KMS-11 (cell line): ENCODE measurements at regions not wholly inside any gene's neighbourhood (a gene's known extent, or its start where the extent isn't known, plus 50 kb on each side); places are given as distances from the start of the nearest gene placed in this dataset.

Experiments used
- H2AFZ ChIP-seq: fragments of 200-600 bp; sonication (generic); 2 replicates; pipeline ENCODE4 v1.6.1; 2016; ENCODE audit warnings: antibody characterized with exemption, mixed run types, low read depth
- H3K27ac ChIP-seq: fragments of 200-600 bp; sonication (generic); 2 replicates; pipeline ENCODE4 v1.6.1; 2016; ENCODE audit warnings: mild to moderate bottlenecking, mixed run types
- H3K27me3 ChIP-seq: fragments of 200-600 bp; sonication (generic); 2 replicates; pipeline ENCODE4 v1.6.1; 2017; ENCODE audit warnings: mild to moderate bottlenecking, low read depth, mixed run types, moderate library complexity; ENCODE audit not compliant: insufficient read depth
- H3K36me3 ChIP-seq: fragments of 200-600 bp; sonication (generic); 2 replicates; pipeline ENCODE4 v1.6.1; 2017; ENCODE audit warnings: mild to moderate bottlenecking, mixed run types; ENCODE audit not compliant: insufficient read depth
- H3K4me1 ChIP-seq: fragments of 200-600 bp; sonication (generic); 2 replicates; pipeline ENCODE4 v1.6.1; 2016; ENCODE audit warnings: mild to moderate bottlenecking, low read depth, mixed run types; ENCODE audit not compliant: poor library complexity, severe bottlenecking
- H3K4me2 ChIP-seq: fragments of 200-600 bp; sonication (generic); 2 replicates; pipeline ENCODE4 v1.7.0; 2016; ENCODE audit warnings: mild to moderate bottlenecking, mixed run types
- H3K4me3 ChIP-seq: fragments of 200-600 bp; sonication (generic); IDR thresholded peaks from 2 replicates; pipeline ENCODE4 v1.6.1; 2017; ENCODE audit warnings: low read depth, low read length, mixed read lengths; ENCODE audit not compliant: insufficient read depth
- H3K79me2 ChIP-seq: fragments of 200-600 bp; sonication (generic); 2 replicates; pipeline ENCODE4 v1.6.1; 2016; ENCODE audit warnings: low read depth, mixed run types; ENCODE audit not compliant: insufficient read depth
- H3K9ac ChIP-seq: fragments of 200-600 bp; sonication (generic); 2 replicates; pipeline ENCODE4 v1.6.1; 2016; ENCODE audit warnings: mild to moderate bottlenecking, mixed run types
- H4K20me1 ChIP-seq: fragments of 200-600 bp; sonication (generic); 2 replicates; pipeline ENCODE4 v1.6.1; 2016; ENCODE audit warnings: mild to moderate bottlenecking, mixed run types; ENCODE audit not compliant: insufficient read depth
- TF ChIP-seq, protein P1 (sequence below): fragments of 200-600 bp; sonication (generic); conservative IDR thresholded peaks from 2 replicates; pipeline ENCODE4 v1.6.1; 2017; ENCODE audit warnings: low read depth, mild to moderate bottlenecking, antibody characterized with exemption, low read length, moderate library complexity, mixed read lengths

DNA sequence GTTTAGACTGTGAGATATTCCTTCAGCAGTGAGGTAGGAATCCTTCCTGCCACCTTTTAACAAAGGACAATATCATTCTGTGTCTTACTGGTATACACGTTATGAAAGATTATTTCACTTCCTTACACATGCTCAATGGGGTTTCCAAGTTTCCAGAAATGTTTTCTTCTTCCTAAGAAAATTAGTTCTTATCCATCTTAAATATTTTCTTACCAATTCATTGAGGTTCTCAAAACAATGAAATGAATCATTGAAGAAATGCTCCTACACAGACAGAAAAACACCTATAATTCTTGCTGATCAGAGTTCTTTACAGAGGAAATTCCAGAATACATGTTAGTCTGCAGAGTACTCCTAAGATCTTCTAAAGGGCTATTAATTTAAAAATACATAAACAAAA, 51.4 kb upstream of the SEC61G start:
- H2AFZ ChIP-seq, result no peak overlapping the region
- no peak overlapping the region for H3K27ac ChIP-seq
- no peaks in the 10 kb centered on the region for H3K27me3 ChIP-seq
- H3K4me3 ChIP-seq, result no peak overlapping the region
- H3K79me2 ChIP-seq, result no peaks in the 10 kb centered on the region
- no peaks in the 10 kb centered on the region for H3K4me1 ChIP-seq
- no peaks in the 10 kb centered on the region for H3K36me3 ChIP-seq
- H3K9ac ChIP-seq, result no peak overlapping the region
- H3K4me2 ChIP-seq, result no peak overlapping the region
- TF ChIP-seq, protein P1, sequence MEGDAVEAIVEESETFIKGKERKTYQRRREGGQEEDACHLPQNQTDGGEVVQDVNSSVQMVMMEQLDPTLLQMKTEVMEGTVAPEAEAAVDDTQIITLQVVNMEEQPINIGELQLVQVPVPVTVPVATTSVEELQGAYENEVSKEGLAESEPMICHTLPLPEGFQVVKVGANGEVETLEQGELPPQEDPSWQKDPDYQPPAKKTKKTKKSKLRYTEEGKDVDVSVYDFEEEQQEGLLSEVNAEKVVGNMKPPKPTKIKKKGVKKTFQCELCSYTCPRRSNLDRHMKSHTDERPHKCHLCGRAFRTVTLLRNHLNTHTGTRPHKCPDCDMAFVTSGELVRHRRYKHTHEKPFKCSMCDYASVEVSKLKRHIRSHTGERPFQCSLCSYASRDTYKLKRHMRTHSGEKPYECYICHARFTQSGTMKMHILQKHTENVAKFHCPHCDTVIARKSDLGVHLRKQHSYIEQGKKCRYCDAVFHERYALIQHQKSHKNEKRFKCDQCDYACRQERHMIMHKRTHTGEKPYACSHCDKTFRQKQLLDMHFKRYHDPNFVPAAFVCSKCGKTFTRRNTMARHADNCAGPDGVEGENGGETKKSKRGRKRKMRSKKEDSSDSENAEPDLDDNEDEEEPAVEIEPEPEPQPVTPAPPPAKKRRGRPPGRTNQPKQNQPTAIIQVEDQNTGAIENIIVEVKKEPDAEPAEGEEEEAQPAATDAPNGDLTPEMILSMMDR, result no peak
- H4K20me1 ChIP-seq, result no peaks in the 10 kb centered on the region

DNA sequence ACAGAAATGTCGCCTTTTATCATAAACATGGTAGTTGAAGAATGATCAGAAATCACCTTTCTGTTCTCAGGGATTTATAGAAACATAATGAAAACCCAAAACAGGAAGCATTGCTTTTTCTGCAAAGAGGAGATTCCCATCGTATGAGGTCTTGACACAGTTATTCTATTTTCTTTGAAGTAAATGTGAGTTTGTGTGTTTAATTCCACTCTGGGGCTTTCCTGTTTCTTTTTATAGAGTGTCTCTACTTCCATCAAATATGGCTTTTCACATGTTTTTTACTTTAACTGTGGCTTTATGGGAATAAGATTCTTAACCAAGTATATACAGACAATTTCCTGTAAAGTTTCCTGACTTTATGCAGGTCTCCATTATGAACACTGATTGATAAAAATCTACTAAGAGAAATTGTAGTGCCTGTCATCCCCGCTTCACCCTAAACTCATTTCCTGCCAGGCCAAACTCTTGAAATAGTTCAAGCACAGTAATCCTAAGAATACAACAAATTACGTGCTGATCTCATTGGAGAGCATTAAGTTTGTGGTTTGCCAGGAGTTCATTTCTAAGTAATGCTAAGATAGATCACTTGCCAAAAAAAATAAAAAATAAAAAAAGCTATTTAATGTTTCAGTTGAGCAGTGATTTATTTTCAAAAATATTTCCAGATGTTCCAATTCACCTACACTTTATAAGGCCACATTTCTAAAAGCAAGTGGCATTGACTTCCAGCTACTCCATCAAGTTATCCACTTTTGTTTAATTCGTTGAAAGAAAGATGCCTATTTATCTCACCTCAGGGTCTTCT, 52.2 kb upstream of the SEC61G start:
- Histone ChIP-seq H4K20me1 (no peaks in the 10 kb centered on the region), H3K4me1 (no peaks in the 10 kb centered on the region), H3K9ac (no peak overlapping the region), H2AFZ (no peak overlapping the region), H3K27me3 (no peaks in the 10 kb centered on the region), H3K4me3 (no peak overlapping the region), H3K36me3 (no peaks in the 10 kb centered on the region), H3K27ac (no peak overlapping the region), H3K4me2 (no peak overlapping the region), H3K79me2 (no peaks in the 10 kb centered on the region)
- TF ChIP-seq, protein P1, result no peak

- H3K79me2 ChIP-seq, result no peaks in the 10 kb centered on the region
- H3K9ac ChIP-seq, result no peak overlapping the region
- H3K4me1 ChIP-seq, result no peaks in the 10 kb centered on the region
- H3K4me3 ChIP-seq, result no peak overlapping the region
- no peak overlapping the region for H3K4me2 ChIP-seq
- H4K20me1 ChIP-seq, result no peaks in the 10 kb centered on the region
- TF ChIP-seq, protein P1, result no peak
- no peak overlapping the region for H2AFZ ChIP-seq
- no peaks in the 10 kb centered on the region for H3K27me3 ChIP-seq
- no peak overlapping the region for H3K27ac ChIP-seq
- no peaks in the 10 kb centered on the region for H3K36me3 ChIP-seq
These were observed 52.8 kb upstream of the SEC61G start for GRCh38 chr7:54811846-54812254.

DNA sequence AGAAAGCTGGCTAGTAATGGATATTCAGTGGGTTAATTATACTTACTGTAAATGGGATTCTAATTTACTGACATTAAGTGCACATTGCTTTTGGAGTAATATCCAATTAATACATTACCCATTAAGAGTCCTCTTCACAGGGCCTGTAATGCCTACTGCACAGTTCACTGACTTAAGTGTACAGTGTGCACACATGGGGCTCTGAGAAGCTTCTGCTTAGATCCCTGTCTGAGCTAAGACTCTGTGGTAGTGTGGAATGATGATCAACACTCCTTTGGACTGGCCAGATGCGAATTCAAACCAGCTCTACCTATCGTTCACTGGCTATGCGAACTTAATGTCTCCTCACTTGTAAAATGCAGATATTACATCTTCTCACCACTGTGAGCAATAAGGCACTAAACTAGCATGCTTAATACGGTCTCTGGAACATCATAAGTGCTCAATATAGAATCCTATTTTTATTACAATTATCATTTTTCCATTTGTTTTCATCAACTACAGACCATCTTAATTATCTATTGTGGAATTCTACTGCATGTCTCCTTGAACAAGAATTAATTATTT, 53.8 kb upstream of the SEC61G start:
- Histone ChIP-seq H3K27ac (no peak overlapping the region), H3K4me2 (no peak overlapping the region), H3K79me2 (no peaks in the 10 kb centered on the region)

More for the DNA sequence above, 53.8 kb upstream of the SEC61G start:
- no peaks in the 10 kb centered on the region for H4K20me1 ChIP-seq
- H3K36me3 ChIP-seq, result no peaks in the 10 kb centered on the region
- H3K9ac ChIP-seq, result no peak overlapping the region
- no peaks in the 10 kb centered on the region for H3K27me3 ChIP-seq
- TF ChIP-seq, protein P1, result no peak
- no peaks in the 10 kb centered on the region for H3K4me1 ChIP-seq
- H2AFZ ChIP-seq, result no peak overlapping the region
- no peak overlapping the region for H3K4me3 ChIP-seq
